NCI-H446 treated with DMSO at 0.1 percent for 48 hours (cell line): ENCODE measurements at regions not wholly inside any gene's neighbourhood (a gene's known extent, or its start where the extent isn't known, plus 50 kb on each side); places are given as distances from the start of the nearest gene placed in this dataset.
A peak's percentile ranks its signal among the peaks of the same experiment; 100 is the strongest.

ENCODE experiments used
- DNase-seq: peaks from one replicate; lab custom pipeline; 2025; lab: John Stamatoyannopoulos, UW

GRCh38 chr14:31965735-31966598 lies 111.1 kb upstream of the ARHGAP5 start:
- DNase-seq, result no peak

- peak; percentile 84 for DNase-seq
These were observed 110.0 kb upstream of the ARHGAP5 start for GRCh38 chr14:31966896-31967668.

GRCh38 chr14:31967669-31967975 lies 109.5 kb upstream of the ARHGAP5 start:
- no peak for DNase-seq

- DNase-seq, result peak; percentile 18
These were observed 108.8 kb upstream of the ARHGAP5 start for GRCh38 chr14:31968107-31968810.

GRCh38 chr14:31968956-31969698 lies 108.0 kb upstream of the ARHGAP5 start:
- no peak for DNase-seq

GRCh38 chr14:31969699-31970240 lies 107.3 kb upstream of the ARHGAP5 start:
- DNase-seq, result no peak

GRCh38 chr14:31970744-31971143 lies 106.4 kb upstream of the ARHGAP5 start:
- no peak for DNase-seq

- DNase-seq, result no peak
These were observed 105.5 kb upstream of the ARHGAP5 start for GRCh38 chr14:31971612-31972011.

GRCh38 chr14:31977001-31977556 lies 100.0 kb upstream of the ARHGAP5 start:
- no peak for DNase-seq

- no peak for DNase-seq
These were observed 98.7 kb upstream of the ARHGAP5 start for GRCh38 chr14:31978423-31978822.

- no peak for DNase-seq
These were observed 94.5 kb upstream of the ARHGAP5 start for GRCh38 chr14:31982642-31983041.

- no peak for DNase-seq
These were observed 90.7 kb upstream of the ARHGAP5 start for GRCh38 chr14:31986405-31986804.

- DNase-seq, result no peak
These were observed 89.4 kb upstream of the ARHGAP5 start for GRCh38 chr14:31987721-31988120.

- no peak for DNase-seq
These were observed 88.9 kb upstream of the ARHGAP5 start for GRCh38 chr14:31988244-31988643.

- DNase-seq, result no peak
These were observed 86.8 kb upstream of the ARHGAP5 start for GRCh38 chr14:31990183-31990857.

- DNase-seq, result no peak
These were observed 86.1 kb upstream of the ARHGAP5 start for GRCh38 chr14:31990926-31991572.

GRCh38 chr14:31992011-31992447 lies 85.1 kb upstream of the ARHGAP5 start:
- no peak for DNase-seq

- DNase-seq, result no peak
These were observed 83.6 kb upstream of the ARHGAP5 start for GRCh38 chr14:31993521-31993951.

GRCh38 chr14:31994391-31995033 lies 82.6 kb upstream of the ARHGAP5 start:
- DNase-seq, result no peak

GRCh38 chr14:32003585-32003984 lies 73.5 kb upstream of the ARHGAP5 start:
- no peak for DNase-seq
